Tibial nerve (tissue), 4 donors: ENCODE measurements at regions not wholly inside any gene's neighbourhood (a gene's known extent, or its start where the extent isn't known, plus 50 kb on each side); places are given as distances from the start of the nearest gene placed in this dataset.

Source experiments
- DNase-seq, 2 donors: peaks; one replicate each; pipeline ENCODE4 v3.0.0-alpha.2; 2019; ENCODE audit warnings: low spot score in 2 of 2
- H3K27ac ChIP-seq, 4 donors: fragments of 200-600 bp; sonication (generic) in 3 of 4; one replicate each; pipeline ENCODE4 v1.5.1; 2017 to 2019; ENCODE audit warnings: mild to moderate bottlenecking in 1 of 4
- H3K27me3 ChIP-seq, 2 donors: fragments of 200-600 bp; sonication (generic) in 1 of 2; one replicate each; pipeline versions ENCODE4 v1.5.1 to v1.6.0; 2017 to 2019
- H3K36me3 ChIP-seq, 3 donors: fragments of 200-600 bp; sonication (generic); one replicate each; pipeline ENCODE4 v1.5.1; 2018 to 2019
- H3K4me1 ChIP-seq, 4 donors: fragments of 200-600 bp; sonication (generic) in 3 of 4; one replicate each; pipeline ENCODE4 v1.5.1; 2017 to 2019
- H3K4me3 ChIP-seq, 4 donors: fragments of 200-600 bp; sonication (generic) in 3 of 4; one replicate each; pipeline ENCODE4 v1.5.1; 2017 to 2019; ENCODE audit warnings: mild to moderate bottlenecking in 1 of 4, moderate library complexity in 1 of 4
- H3K9me3 ChIP-seq, 4 donors: fragments of 200-600 bp; sonication (generic) in 3 of 4; one replicate each; pipeline ENCODE4 v1.5.1; 2017 to 2019
- EP300 ChIP-seq, 2 donors: sonication (generic); formaldehyde crosslinking; IDR thresholded peaks; one replicate each; pipeline ENCODE4 v1.6.1; 2017; ENCODE audit warnings: antibody characterized with exemption in 2 of 2, mild to moderate bottlenecking in 1 of 2
- POLR2A ChIP-seq, 2 donors: fragments of 450-650 bp; IDR thresholded peaks; one replicate each; pipeline ENCODE4 v1.6.1; 2017; ENCODE audit warnings: antibody characterized with exemption in 2 of 2, mild to moderate bottlenecking in 2 of 2, moderate library complexity in 2 of 2
- WGBS, 2 donors: methylation state at CpG; one replicate each; pipeline ENCODE4 v1.1.5; 2018; 5-methylcytosine and 5-hydroxymethylcytosine counted together
- TF ChIP-seq, protein P1 (sequence below), 5 experiments: fragments of 200-600 bp in 3 of 5; fragments of 450-650 bp in 2 of 5; sonication (generic) in 3 of 5; IDR thresholded peaks; one replicate each; pipeline ENCODE4 v1.5.1; 2016 to 2019; ENCODE audit warnings: antibody characterized with exemption in 5 of 5, mild to moderate bottlenecking in 3 of 5, moderate library complexity in 2 of 5

- Histone ChIP-seq H3K36me3 (no peaks in the 10 kb centered on the region), H3K27me3 (no peaks in the 10 kb centered on the region), H3K4me1 (no peaks in the 10 kb centered on the region), H3K27ac (no peak overlapping the region), H3K9me3 (no peaks in the 10 kb centered on the region), H3K4me3 (no peak overlapping the region)
- TF ChIP-seq, protein P1, sequence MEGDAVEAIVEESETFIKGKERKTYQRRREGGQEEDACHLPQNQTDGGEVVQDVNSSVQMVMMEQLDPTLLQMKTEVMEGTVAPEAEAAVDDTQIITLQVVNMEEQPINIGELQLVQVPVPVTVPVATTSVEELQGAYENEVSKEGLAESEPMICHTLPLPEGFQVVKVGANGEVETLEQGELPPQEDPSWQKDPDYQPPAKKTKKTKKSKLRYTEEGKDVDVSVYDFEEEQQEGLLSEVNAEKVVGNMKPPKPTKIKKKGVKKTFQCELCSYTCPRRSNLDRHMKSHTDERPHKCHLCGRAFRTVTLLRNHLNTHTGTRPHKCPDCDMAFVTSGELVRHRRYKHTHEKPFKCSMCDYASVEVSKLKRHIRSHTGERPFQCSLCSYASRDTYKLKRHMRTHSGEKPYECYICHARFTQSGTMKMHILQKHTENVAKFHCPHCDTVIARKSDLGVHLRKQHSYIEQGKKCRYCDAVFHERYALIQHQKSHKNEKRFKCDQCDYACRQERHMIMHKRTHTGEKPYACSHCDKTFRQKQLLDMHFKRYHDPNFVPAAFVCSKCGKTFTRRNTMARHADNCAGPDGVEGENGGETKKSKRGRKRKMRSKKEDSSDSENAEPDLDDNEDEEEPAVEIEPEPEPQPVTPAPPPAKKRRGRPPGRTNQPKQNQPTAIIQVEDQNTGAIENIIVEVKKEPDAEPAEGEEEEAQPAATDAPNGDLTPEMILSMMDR (IDR thresholded peaks at IDR 0.05), result no peak
- no peak for TF ChIP-seq EP300 (IDR thresholded peaks at IDR 0.05)
- no peak for TF ChIP-seq POLR2A (IDR thresholded peaks at IDR 0.05)
- DNase-seq, result no peak
- 37 to 48% methylated on average over 4 of the region's 4 CpGs for WGBS, 2 donors
Observed at GRCh38 chr1:213440766-213441165, 389.7 kb downstream of the RPS6KC1 start.

GRCh38 chr1:213443415-213443814 is 392.4 kb downstream of the RPS6KC1 start:
- no peak for TF ChIP-seq POLR2A (IDR thresholded peaks at IDR 0.05)
- TF ChIP-seq, protein P1 (IDR thresholded peaks at IDR 0.05), result no peak
- TF ChIP-seq EP300 (IDR thresholded peaks at IDR 0.05), result no peak
- Histone ChIP-seq H3K27ac (no peak overlapping the region), H3K36me3 (no peaks in the 10 kb centered on the region), H3K27me3 (no peaks in the 10 kb centered on the region), H3K9me3 (no peaks in the 10 kb centered on the region), H3K4me1 (no peaks in the 10 kb centered on the region), H3K4me3 (no peak overlapping the region)
- 89 to 93% methylated on average over 5 of the region's 5 CpGs for WGBS, 2 donors
- no peak for DNase-seq

DNA sequence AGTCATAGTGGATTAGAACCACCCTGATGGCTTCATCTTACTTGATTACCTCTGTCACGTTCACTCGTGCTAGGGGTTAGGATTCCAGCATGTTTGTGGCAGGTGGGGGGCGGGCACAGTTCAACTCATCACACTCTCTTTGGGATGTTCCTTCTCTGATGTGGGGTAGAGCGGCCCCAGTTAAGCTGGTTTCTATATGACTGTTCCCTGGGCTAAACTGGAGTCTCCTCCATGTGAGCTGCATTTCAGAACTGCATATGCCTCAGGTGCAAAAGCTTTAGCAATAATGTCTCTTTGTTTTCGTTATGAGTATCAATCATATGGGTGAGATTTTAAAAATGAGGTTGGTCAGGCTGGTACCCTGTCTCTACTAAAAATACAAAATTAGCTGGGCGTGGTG is 393.2 kb downstream of the RPS6KC1 start:
- H3K27me3 ChIP-seq, result no peaks in the 10 kb centered on the region
- no peaks in the 10 kb centered on the region for H3K4me1 ChIP-seq
- H3K36me3 ChIP-seq, result no peaks in the 10 kb centered on the region
- no peak overlapping the region for H3K27ac ChIP-seq
- 68 to 71% methylated on average over 6 of the region's 6 CpGs for WGBS, 2 donors
- no peak for DNase-seq
- no peaks in the 10 kb centered on the region for H3K9me3 ChIP-seq
- TF ChIP-seq POLR2A (IDR thresholded peaks at IDR 0.05) (no peak), EP300 (IDR thresholded peaks at IDR 0.05) (no peak)
- TF ChIP-seq, protein P1 (IDR thresholded peaks at IDR 0.05), result no peak
- H3K4me3 ChIP-seq, result no peak overlapping the region

DNA sequence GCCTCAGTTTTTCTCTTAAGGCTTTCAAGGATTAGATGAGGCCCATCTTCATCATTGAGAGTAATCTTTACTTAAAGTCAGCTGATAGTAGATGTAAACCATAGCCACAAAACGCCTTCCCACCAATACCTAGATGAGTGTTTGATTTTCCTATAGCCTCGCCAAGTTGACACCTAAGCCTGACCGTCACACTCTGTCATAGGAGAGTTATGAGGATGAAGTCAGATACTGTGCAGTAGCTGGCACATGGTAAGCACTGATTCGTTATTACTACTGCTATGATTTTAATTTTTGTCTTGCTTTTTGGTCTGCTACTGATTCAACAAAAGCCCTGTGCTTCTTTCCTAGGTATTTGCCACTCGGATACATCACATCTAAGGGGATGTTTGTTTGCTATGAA is 395.5 kb downstream of the RPS6KC1 start:
- Histone ChIP-seq H3K4me3 (no peak overlapping the region), H3K4me1 (no peaks in the 10 kb centered on the region), H3K36me3 (no peaks in the 10 kb centered on the region), H3K27me3 (no peaks in the 10 kb centered on the region), H3K27ac (no peak overlapping the region), H3K9me3 (no peaks in the 10 kb centered on the region)
- DNase-seq, result no peak
- TF ChIP-seq EP300 (IDR thresholded peaks at IDR 0.05), result no peak
- no peak for TF ChIP-seq POLR2A (IDR thresholded peaks at IDR 0.05)
- TF ChIP-seq, protein P1 (IDR thresholded peaks at IDR 0.05), result no peak
- WGBS, 2 donors, result 62 to 67% methylated on average over 5 of the region's 5 CpGs

DNA sequence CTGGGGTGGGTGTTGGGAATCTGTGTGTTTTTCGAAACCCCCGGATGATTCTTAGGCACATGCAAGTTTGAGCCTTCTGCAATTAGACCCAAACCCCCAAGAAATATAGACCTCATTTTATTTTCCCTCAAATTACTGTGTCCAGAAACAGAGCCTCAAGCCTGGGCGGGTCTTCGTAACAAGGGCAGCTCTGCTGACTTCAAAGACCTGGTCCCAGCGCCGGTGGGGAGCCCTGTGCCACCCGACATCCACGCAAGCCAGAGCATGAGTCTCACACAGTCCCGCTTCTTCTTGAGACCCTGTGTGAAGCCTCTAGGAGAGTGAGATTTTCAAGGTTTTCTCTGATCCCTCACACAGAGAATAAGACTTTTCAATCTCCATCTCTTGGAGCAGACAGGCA is 397.3 kb downstream of the RPS6KC1 start:
- no peak for TF ChIP-seq EP300 (IDR thresholded peaks at IDR 0.05)
- TF ChIP-seq POLR2A (IDR thresholded peaks at IDR 0.05), result no peak
- TF ChIP-seq, protein P1 (IDR thresholded peaks at IDR 0.05), result no peak
- Histone ChIP-seq H3K4me1 (no peaks in the 10 kb centered on the region), H3K4me3 (no peak overlapping the region), H3K27me3 (no peaks in the 10 kb centered on the region), H3K36me3 (no peaks in the 10 kb centered on the region), H3K9me3 (no peaks in the 10 kb centered on the region), H3K27ac (no peak overlapping the region)
- no peak for DNase-seq
- WGBS, 2 donors, result 92 to 94% methylated on average over 9 of the region's 9 CpGs
